GM21390 (cell line): ENCODE measurements at regions not wholly inside any gene's neighbourhood (a gene's known extent, or its start where the extent isn't known, plus 50 kb on each side); places are given as distances from the start of the nearest gene placed in this dataset.

ENCODE experiments used
- ATAC-seq: cut with Tn5 transposase; IDR thresholded peaks from one replicate; pipeline ENCODE4 v1.9.1; 2021; ENCODE audit not compliant: unreplicated experiment

GRCh38 chr9:115643948-115644727 lies 509.5 kb upstream of the PAPPA start:
- no peak for ATAC-seq

DNA sequence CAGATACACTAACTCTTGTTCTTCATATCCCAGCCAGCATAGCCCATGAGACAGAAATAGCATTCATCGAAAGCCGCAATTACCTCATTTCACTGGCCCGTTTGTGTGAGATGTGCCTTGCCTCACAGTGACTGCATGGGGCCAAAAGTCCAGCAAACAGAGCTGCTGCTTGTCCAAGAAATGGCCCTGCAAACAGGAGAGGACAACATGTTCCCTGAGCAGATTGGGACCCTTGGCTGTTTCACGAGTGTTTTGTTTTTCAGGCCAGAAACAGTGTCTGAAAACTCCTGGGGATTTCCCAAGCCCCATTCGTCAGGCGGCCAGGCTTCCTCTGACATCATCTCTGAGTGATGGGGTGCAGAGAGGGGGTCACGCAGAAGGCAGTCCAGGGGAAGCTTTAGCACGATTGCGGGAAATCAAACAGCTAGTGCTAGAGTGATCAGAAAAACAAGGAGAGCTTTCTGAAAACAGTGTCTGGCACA lies 503.6 kb upstream of the PAPPA start:
- no peak for ATAC-seq

- ATAC-seq, result no peak
These were observed 502.8 kb upstream of the PAPPA start for GRCh38 chr9:115650768-115651167.

- no peak for ATAC-seq
These were observed 502.1 kb upstream of the PAPPA start for GRCh38 chr9:115651461-115651860.

- no peak for ATAC-seq
These were observed 500.4 kb upstream of the PAPPA start for GRCh38 chr9:115653171-115653606.

DNA sequence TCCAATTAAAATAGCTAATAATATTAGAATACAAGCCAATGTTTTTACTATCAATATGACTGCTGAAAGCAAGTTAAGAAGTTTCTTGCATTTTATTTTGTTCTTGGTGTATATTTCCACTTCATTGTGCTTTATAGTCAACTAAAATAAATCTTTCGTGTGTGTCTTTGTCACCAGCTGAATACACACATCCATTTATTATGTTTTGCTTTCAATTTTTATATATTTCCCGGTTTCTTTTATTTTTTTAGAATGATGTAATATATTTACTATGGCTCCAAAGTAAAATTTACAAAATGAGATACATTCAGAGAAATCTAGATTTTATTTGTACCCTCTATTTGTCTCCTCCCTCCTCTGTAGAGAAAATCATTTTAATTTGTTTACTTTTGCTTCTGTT lies 495.9 kb upstream of the PAPPA start:
- no peak for ATAC-seq

- ATAC-seq, result no peak
These were observed 488.1 kb upstream of the PAPPA start for GRCh38 chr9:115665519-115665918.

DNA sequence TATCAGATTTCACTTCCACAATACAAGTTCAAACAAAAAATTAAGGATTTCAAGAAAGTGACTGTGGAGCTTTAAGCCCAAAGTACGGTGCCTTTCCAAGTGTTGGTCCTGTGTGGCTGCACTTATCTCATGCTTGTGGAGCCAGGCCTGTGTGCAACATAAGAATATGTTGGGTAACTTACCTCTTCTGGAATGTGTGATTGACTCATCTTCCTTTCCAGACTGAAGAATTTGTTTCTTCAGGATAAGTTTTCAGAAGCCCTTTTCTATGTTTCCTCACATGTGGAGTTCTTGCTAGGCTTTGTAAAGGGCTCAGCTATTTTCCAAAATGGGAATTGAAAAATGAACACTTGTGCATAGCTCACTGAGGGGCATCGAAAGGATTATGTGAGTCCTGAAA lies 485.1 kb upstream of the PAPPA start:
- no peak for ATAC-seq

- ATAC-seq, result no peak
These were observed 482.2 kb upstream of the PAPPA start for GRCh38 chr9:115671236-115671962.

DNA sequence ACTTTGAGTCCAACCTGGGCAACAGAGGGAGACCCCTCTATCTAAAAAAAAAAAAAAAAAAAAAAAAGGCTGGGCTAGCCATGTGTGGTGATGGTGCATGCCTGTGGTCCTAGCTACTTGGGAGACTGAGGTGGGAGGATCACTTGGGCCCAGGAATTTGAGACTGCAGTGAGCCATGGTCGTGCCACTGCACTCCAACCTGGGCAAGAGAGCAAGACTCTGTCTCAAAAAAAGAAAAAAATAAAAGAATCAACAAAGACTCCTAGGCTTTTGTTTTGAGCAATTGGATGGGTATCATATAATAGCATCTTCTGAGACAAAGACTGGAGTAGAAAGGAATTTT lies 481.7 kb upstream of the PAPPA start:
- no peak for ATAC-seq

GRCh38 chr9:115672477-115673316 lies 480.9 kb upstream of the PAPPA start:
- no peak for ATAC-seq

DNA sequence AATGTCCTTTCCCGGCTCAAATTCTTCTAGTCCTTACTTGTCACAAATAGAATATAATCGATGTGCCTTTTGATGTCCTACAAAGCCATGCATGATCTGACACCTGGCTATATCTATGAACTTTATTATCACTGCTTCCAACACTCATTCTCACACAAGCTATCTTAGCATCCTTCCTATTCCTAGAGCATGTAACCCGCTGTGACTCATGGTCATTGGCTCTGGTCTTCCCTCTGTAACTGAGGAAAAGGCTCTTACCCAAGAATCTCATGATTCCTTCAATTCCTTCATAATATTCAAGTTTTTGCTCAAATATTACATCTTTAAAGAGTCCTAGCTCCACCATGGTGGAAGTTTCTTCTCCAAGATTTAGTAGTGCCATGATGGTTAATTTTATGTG lies 480.0 kb upstream of the PAPPA start:
- no peak for ATAC-seq

DNA sequence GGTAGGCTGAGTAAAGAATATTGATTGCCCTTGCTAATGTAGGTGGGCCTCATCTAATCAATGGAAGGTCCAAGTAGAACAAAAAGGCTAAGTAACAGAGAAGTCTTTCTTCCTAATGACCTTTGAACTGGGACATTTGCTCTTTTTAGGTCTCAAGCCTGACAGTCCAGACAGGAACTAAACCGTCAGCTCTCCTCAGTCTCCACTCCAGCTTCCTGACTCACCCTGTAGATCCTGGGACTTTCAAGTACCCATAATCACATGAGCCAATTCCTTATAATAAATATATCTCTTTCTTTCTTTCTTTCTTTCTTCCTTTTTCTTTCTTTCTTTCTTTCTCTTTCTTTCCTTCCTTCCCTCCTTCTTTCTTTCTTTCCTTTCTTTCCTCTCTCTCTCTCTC lies 479.5 kb upstream of the PAPPA start:
- no peak for ATAC-seq

DNA sequence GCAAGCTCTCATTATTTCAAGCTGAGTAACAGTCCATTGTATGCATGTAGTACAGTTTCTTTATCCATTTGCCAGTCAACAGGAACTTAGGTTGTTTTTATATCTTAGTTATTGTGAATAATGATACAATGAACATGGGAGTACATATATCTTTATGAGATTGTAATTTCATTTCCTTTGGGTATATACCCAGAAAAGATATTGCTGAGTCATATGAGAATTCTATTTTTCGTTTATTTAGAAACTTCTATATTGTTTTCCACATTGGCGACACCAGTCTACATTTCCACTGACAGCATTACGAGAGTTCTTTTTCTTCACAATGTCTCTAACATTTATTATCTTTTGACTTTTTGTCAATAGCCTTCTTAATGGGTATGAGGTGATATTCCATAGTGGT lies 477.8 kb upstream of the PAPPA start:
- ATAC-seq, result no peak

- ATAC-seq, result no peak
These were observed 473.4 kb upstream of the PAPPA start for GRCh38 chr9:115680231-115680630.

DNA sequence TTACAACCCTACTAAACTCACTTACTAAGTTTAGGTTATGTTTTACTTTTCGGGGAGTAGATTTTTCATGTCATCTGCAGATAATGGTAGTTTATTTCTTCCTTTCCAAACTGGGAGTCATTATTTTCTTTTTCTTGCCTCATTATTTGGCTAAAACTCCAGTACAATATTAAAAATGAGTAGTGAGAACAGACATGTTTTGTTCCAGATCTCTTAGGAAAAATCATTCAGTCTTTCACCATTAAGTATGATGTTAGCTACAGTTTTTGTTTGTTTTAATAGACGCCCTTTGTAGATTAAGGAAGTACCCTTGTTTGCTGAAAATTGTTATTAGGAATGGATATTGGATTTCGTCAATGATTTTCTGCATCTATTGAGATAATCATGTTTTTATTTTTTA lies 472.0 kb upstream of the PAPPA start:
- no peak for ATAC-seq

- no peak for ATAC-seq
These were observed 467.5 kb upstream of the PAPPA start for GRCh38 chr9:115686069-115686468.

- no peak for ATAC-seq
These were observed 466.2 kb upstream of the PAPPA start for GRCh38 chr9:115687356-115687755.

GRCh38 chr9:115689331-115689730 lies 464.3 kb upstream of the PAPPA start:
- ATAC-seq, result no peak

GRCh38 chr9:115690786-115691496 lies 462.6 kb upstream of the PAPPA start:
- no peak for ATAC-seq

DNA sequence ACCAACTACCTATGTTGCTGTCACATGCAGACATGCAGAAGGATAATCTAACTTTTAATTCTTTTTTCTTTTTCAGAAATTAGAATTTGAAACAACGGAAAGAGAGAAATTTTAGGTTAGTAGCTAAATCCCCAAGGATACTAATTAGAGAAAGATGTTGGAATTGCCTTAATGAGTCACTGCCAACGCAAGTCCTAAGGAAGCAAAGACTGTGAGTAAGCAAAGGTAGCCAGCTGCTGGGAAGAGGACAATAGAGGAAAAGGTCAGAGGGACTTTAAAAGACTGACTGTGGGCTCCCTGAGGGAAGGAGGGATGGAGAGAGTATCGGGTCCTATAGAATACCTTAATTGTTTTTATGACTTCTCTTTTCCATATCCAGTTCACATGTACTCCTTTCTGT lies 461.9 kb upstream of the PAPPA start:
- no peak for ATAC-seq
